Ecto neural progenitor cell (in vitro differentiated cells): ENCODE measurements at regions not wholly inside any gene's neighbourhood (a gene's known extent, or its start where the extent isn't known, plus 50 kb on each side); places are given as distances from the start of the nearest gene placed in this dataset.
"Not testable (repeated sequence)": the region's sequence is repeated elsewhere in the genome, so short reads cannot be mapped to it uniquely, and the experiment has no call there.

Experiments
- DNase-seq: peaks from one replicate; pipeline ENCODE4 v3.0.0-alpha.2; 2018; ENCODE audit warnings: low spot score

GRCh38 chr5:40277161-40277906 is 402.4 kb upstream of the PTGER4 start:
- no peak for DNase-seq

- no peak for DNase-seq
Measured at GRCh38 chr5:40276426-40277102, 403.2 kb upstream of the PTGER4 start.

GRCh38 chr5:40274568-40274967 is 405.1 kb upstream of the PTGER4 start:
- DNase-seq = no peak

- DNase-seq = no peak
Measured at GRCh38 chr5:40273936-40274335, 405.8 kb upstream of the PTGER4 start.

- no peak for DNase-seq
Measured at GRCh38 chr5:40271476-40271875, 408.2 kb upstream of the PTGER4 start.

GRCh38 chr5:40270274-40270845 is 409.4 kb upstream of the PTGER4 start:
- DNase-seq = no peak

GRCh38 chr5:40268088-40268487 is 411.6 kb upstream of the PTGER4 start:
- no peak for DNase-seq

GRCh38 chr5:40266952-40267351 is 412.8 kb upstream of the PTGER4 start:
- no peak for DNase-seq

- DNase-seq = no peak
Measured at GRCh38 chr5:40261984-40262383, 417.7 kb upstream of the PTGER4 start.

GRCh38 chr5:40260361-40260760 is 419.4 kb upstream of the PTGER4 start:
- DNase-seq = no peak

GRCh38 chr5:40258222-40258621 is 421.5 kb upstream of the PTGER4 start:
- DNase-seq = no peak

GRCh38 chr5:40240671-40241070 is 439.0 kb upstream of the PTGER4 start:
- DNase-seq = no peak

- DNase-seq = no peak
Measured at GRCh38 chr5:40240111-40240510, 439.6 kb upstream of the PTGER4 start.

GRCh38 chr5:40238066-40238745 is 441.5 kb upstream of the PTGER4 start:
- DNase-seq = no peak

GRCh38 chr5:40235471-40236400 is 444.0 kb upstream of the PTGER4 start:
- no peak for DNase-seq

- DNase-seq = no peak
Measured at GRCh38 chr5:40233268-40233667, 446.4 kb upstream of the PTGER4 start.

- DNase-seq = no peak
Measured at GRCh38 chr5:40227931-40228330, 451.8 kb upstream of the PTGER4 start.

GRCh38 chr5:40227366-40227765 is 452.3 kb upstream of the PTGER4 start:
- DNase-seq = no peak

GRCh38 chr5:40226906-40227305 is 452.8 kb upstream of the PTGER4 start:
- no peak for DNase-seq

GRCh38 chr5:40225147-40225546 is 454.6 kb upstream of the PTGER4 start:
- DNase-seq = not testable (repeated sequence)

- DNase-seq = no peak
Measured at GRCh38 chr5:40224421-40224820, 455.3 kb upstream of the PTGER4 start.
